ENCODE measurements at regions not wholly inside any gene's neighbourhood (a gene's known extent, or its start where the extent isn't known, plus 50 kb on each side); places are given as distances from the start of the nearest gene placed in this dataset.

GRCh38 chr14:31960039-31960438 lies 117.1 kb upstream of the ARHGAP5 start:
- H3K4me3 ChIP-seq (ENCODE audit: low read depth, low read length) = no peak overlapping the region
- no peak for TF ChIP-seq CTCF (IDR thresholded peaks at IDR 0.05; ENCODE audit: insufficient read depth, low read length, missing control alignments)
- DNase-seq (ENCODE audit: low read depth, low spot score) = no peak
- ChIA-PET CTCF (interaction anchor here (1.0 to 1.1 kb wide), 3 partner anchors 9 to 33 kb away, joined by 3 read pairs; no protein-coding TSS in a partner anchor), POLR2A (no interaction called here)

GRCh38 chr14:31961896-31962295 lies 115.2 kb upstream of the ARHGAP5 start:
- DNase-seq (ENCODE audit: low read depth, low spot score) = no peak
- CTCF ChIA-PET = no interaction called here
- TF ChIP-seq CTCF (IDR thresholded peaks at IDR 0.05; ENCODE audit: insufficient read depth, low read length, missing control alignments) = no peak
- POLR2A ChIA-PET = no interaction called here
- H3K4me3 ChIP-seq (ENCODE audit: low read depth, low read length) = no peak overlapping the region

GRCh38 chr14:31962920-31963319 lies 114.2 kb upstream of the ARHGAP5 start:
- no peak for TF ChIP-seq CTCF (IDR thresholded peaks at IDR 0.05; ENCODE audit: insufficient read depth, low read length, missing control alignments)
- CTCF ChIA-PET = no interaction called here

GRCh38 chr14:31963587-31963986 lies 113.5 kb upstream of the ARHGAP5 start:
- CTCF ChIA-PET = no interaction called here
- no peak for DNase-seq (ENCODE audit: low read depth, low spot score)
- POLR2A ChIA-PET = no interaction called here
- H3K4me3 ChIP-seq (ENCODE audit: low read depth, low read length) = no peak overlapping the region
- TF ChIP-seq CTCF (IDR thresholded peaks at IDR 0.05; ENCODE audit: insufficient read depth, low read length, missing control alignments) = no peak

More at GRCh38 chr14:31962920-31963319, 114.2 kb upstream of the ARHGAP5 start:
- POLR2A ChIA-PET = no interaction called here
- no peak overlapping the region for H3K4me3 ChIP-seq (ENCODE audit: low read depth, low read length)
- DNase-seq (ENCODE audit: low read depth, low spot score) = no peak

GRCh38 chr14:31964490-31964889 lies 112.6 kb upstream of the ARHGAP5 start:
- POLR2A ChIA-PET = no interaction called here
- no peak for TF ChIP-seq CTCF (IDR thresholded peaks at IDR 0.05; ENCODE audit: insufficient read depth, low read length, missing control alignments)
- DNase-seq (ENCODE audit: low read depth, low spot score) = no peak
- H3K4me3 ChIP-seq (ENCODE audit: low read depth, low read length) = no peak overlapping the region
- CTCF ChIA-PET = interaction anchor here (1.3 kb wide), 1 partner anchor 290 kb away, joined by 4 read pairs; no protein-coding TSS in a partner anchor

- DNase-seq (ENCODE audit: low read depth, low spot score) = no peak
- POLR2A ChIA-PET = interaction anchor here (0.6 kb wide), 1 partner anchor 261 kb away, joined by 3 read pairs; no protein-coding TSS in a partner anchor
- no peak overlapping the region for H3K4me3 ChIP-seq (ENCODE audit: low read depth, low read length)
- CTCF ChIA-PET = interaction anchor here (1.3 to 2.0 kb wide), 2 partner anchors 9 to 290 kb away, joined by 4 read pairs; no protein-coding TSS in a partner anchor
- no peak for TF ChIP-seq CTCF (IDR thresholded peaks at IDR 0.05; ENCODE audit: insufficient read depth, low read length, missing control alignments)
Measured at GRCh38 chr14:31965071-31965734, 111.9 kb upstream of the ARHGAP5 start.
